ENCODE measurements at regions not wholly inside any gene's neighbourhood (a gene's known extent, or its start where the extent isn't known, plus 50 kb on each side); places are given as distances from the start of the nearest gene placed in this dataset.

GRCh38 chr18:51724790-51725721 is 527.6 kb upstream of the MEX3C start:
- TF ChIP-seq ZFP3 (CRISPR knock-in tag; IDR thresholded peaks at IDR 0.05) (no peak), TOX (CRISPR knock-in tag; IDR thresholded peaks at IDR 0.05; ENCODE audit: borderline replicate concordance) (no peak), ESRRG (CRISPR knock-in tag; IDR thresholded peaks at IDR 0.05) (no peak), ISL1 (CRISPR knock-in tag; IDR thresholded peaks at IDR 0.05) (no peak), PPARA (CRISPR knock-in tag; IDR thresholded peaks at IDR 0.05; ENCODE audit: borderline replicate concordance) (no peak), POU6F1 (CRISPR knock-in tag; IDR thresholded peaks at IDR 0.05; ENCODE audit: borderline replicate concordance, low read depth) (no peak), ZNF70 (CRISPR knock-in tag; IDR thresholded peaks at IDR 0.05) (no peak), OSR1 (CRISPR knock-in tag; IDR thresholded peaks at IDR 0.05) (no peak), ZNF565 (CRISPR knock-in tag; conservative IDR thresholded peaks at IDR 0.05; ENCODE audit: low read depth) (no peak), TSHZ2 (CRISPR knock-in tag; IDR thresholded peaks at IDR 0.05) (no peak), ZFP30 (CRISPR knock-in tag; IDR thresholded peaks at IDR 0.05) (no peak)
- no peak for ATAC-seq

GRCh38 chr18:51726614-51727013 is 529.1 kb upstream of the MEX3C start:
- no peak for TF ChIP-seq RARB (CRISPR knock-in tag; IDR thresholded peaks at IDR 0.05)
- no peak for ATAC-seq

GRCh38 chr18:51727780-51728179 is 530.3 kb upstream of the MEX3C start:
- no peak for ATAC-seq
- TF ChIP-seq TSHZ2 (CRISPR knock-in tag; IDR thresholded peaks at IDR 0.05): no peak
- TF ChIP-seq ZFP3 (CRISPR knock-in tag; IDR thresholded peaks at IDR 0.05): no peak
- no peak for TF ChIP-seq ZC3H10 (CRISPR knock-in tag; IDR thresholded peaks at IDR 0.05)
- TF ChIP-seq ESRRG (CRISPR knock-in tag; IDR thresholded peaks at IDR 0.05): no peak
- no peak for TF ChIP-seq RARB (CRISPR knock-in tag; IDR thresholded peaks at IDR 0.05)
- TF ChIP-seq TCF4 (CRISPR knock-in tag; IDR thresholded peaks at IDR 0.05; ENCODE audit: borderline replicate concordance): no peak
- no peak for TF ChIP-seq CREB5 (CRISPR knock-in tag; IDR thresholded peaks at IDR 0.05; ENCODE audit: low read depth)
- no peak for TF ChIP-seq BACH2 (CRISPR knock-in tag; IDR thresholded peaks at IDR 0.05; ENCODE audit: borderline replicate concordance)
- no peak for TF ChIP-seq OSR1 (CRISPR knock-in tag; IDR thresholded peaks at IDR 0.05)
- no peak for TF ChIP-seq ZFP30 (CRISPR knock-in tag; IDR thresholded peaks at IDR 0.05)
- no peak for TF ChIP-seq PATZ1 (CRISPR knock-in tag; IDR thresholded peaks at IDR 0.05; ENCODE audit: borderline replicate concordance)
- no peak for TF ChIP-seq ZNF565 (CRISPR knock-in tag; conservative IDR thresholded peaks at IDR 0.05; ENCODE audit: low read depth)
- TF ChIP-seq CSDC2 (CRISPR knock-in tag; IDR thresholded peaks at IDR 0.05): no peak
- TF ChIP-seq ARNTL (CRISPR knock-in tag; IDR thresholded peaks at IDR 0.05; ENCODE audit: borderline replicate concordance, low read depth): no peak
- no peak for TF ChIP-seq PPARA (CRISPR knock-in tag; IDR thresholded peaks at IDR 0.05; ENCODE audit: borderline replicate concordance)

Data from SK-N-SH treated with all-trans-retinoic acid at 6 μM for 48 hours (cell line).